HepG2 (cell line): ENCODE measurements at regions not wholly inside any gene's neighbourhood (a gene's known extent, or its start where the extent isn't known, plus 50 kb on each side); places are given as distances from the start of the nearest gene placed in this dataset.

Source experiments
- ATAC-seq: fragments of 200-7000 bp; cut with Tn5 transposase; 3 replicates; pipeline ENCODE4 v1.9.1; 2020; ENCODE audit warnings: mild to moderate bottlenecking, moderate library complexity
- BruUV-seq: library from RNA; stranded (reverse); fragments of 400-500 nt; replicated peaks from 2 replicates; lab custom pipeline; 2021; lab: Mats Ljungman, UMichigan
- CTCF ChIA-PET: fragments of 300-600 bp; formaldehyde crosslinking; extraction: SDS; loops from one replicate; lab custom pipeline; 2021; ENCODE audit warnings: low total read pairs, inconsistent platforms, low intra/inter-chr PET ratio; lab: Yijun Ruan, JAX
- POLR2A ChIA-PET: fragments of 350-600 bp; sonication (Branson Sonifier 250); formaldehyde crosslinking; loops from one replicate; lab custom pipeline; 2020; ENCODE audit warnings: antibody characterized with exemption, inconsistent platforms; lab: Yijun Ruan, JAX
- DNase-seq: peaks from one replicate; pipeline ENCODE4 v3.0.0-alpha.2; 2015; ENCODE audit warnings: low spot score
- FAIRE-seq: peaks from 3 replicates; lab custom pipeline; 2011; peaks lifted over from hg19 to GRCh38; lab: Jason Lieb, UNC
- H2AFZ ChIP-seq: one replicate; pipeline ENCODE4 v1.6.1; 2011; ENCODE audit warnings: low read length, inconsistent platforms
- H3K27ac ChIP-seq: fragments of 300-600 bp; 3 replicates; pipeline ENCODE4 v1.8.0; 2011; ENCODE audit warnings: mixed run types, mild to moderate bottlenecking, mixed read lengths, low read length, inconsistent platforms; ENCODE audit not compliant: insufficient read depth; ENCODE audit errors: extremely low read length
- H3K27me3 ChIP-seq, 2 experiments: fragments of 200-600 bp in 1 of 2; 2 replicates in 1 of 2; 3 replicates in 1 of 2; pipeline versions ENCODE4 v1.6.0 to v1.8.0; 2011; ENCODE audit warnings: low read length in 2 of 2, mild to moderate bottlenecking in 2 of 2, moderate library complexity in 2 of 2, inconsistent platforms in 1 of 2; ENCODE audit not compliant: insufficient read depth in 2 of 2, control insufficient read depth in 1 of 2
- H3K36me3 ChIP-seq, 2 experiments: fragments of 200-600 bp in 1 of 2; replicated peaks in 1 of 2; 2 replicates in 1 of 2; 3 replicates in 1 of 2; pipeline versions ENCODE4 v1.5.1 to v1.8.0; 2011; ENCODE audit warnings: low read length in 2 of 2, inconsistent platforms in 1 of 2; ENCODE audit not compliant: insufficient read depth in 2 of 2, control insufficient read depth in 1 of 2
- H3K4me1 ChIP-seq: 2 replicates; pipeline ENCODE4 v1.5.1; 2012; ENCODE audit warnings: low read length, inconsistent platforms; ENCODE audit not compliant: insufficient read depth
- H3K4me2 ChIP-seq: 2 replicates; pipeline ENCODE4 v1.6.0; 2011; ENCODE audit warnings: low read depth, low read length, inconsistent platforms
- H3K4me3 ChIP-seq, 3 experiments: fragments of 200-600 bp in 1 of 3; sonication (generic), shearing (Covaris generic) in 1 of 3; replicated peaks in 1 of 3; 2 replicates each; pipeline ENCODE4 v1.5.1; 2011 to 2016; ENCODE audit warnings: low read length in 3 of 3, inconsistent platforms in 2 of 3, low read depth in 2 of 3, mild to moderate bottlenecking in 2 of 3, control low read depth in 1 of 3, mixed read lengths in 1 of 3; ENCODE audit not compliant: insufficient read depth in 1 of 3
- H3K79me2 ChIP-seq: one replicate; pipeline ENCODE4 v1.6.1; 2011; ENCODE audit warnings: low read length, inconsistent platforms; ENCODE audit not compliant: insufficient read depth
- H3K9ac ChIP-seq: 2 replicates; pipeline ENCODE4 v1.6.0; 2011; ENCODE audit warnings: mild to moderate bottlenecking, low read depth, low read length, inconsistent platforms; ENCODE audit not compliant: insufficient read depth
- H3K9me3 ChIP-seq: 2 replicates; pipeline ENCODE4 v1.5.1; 2012; ENCODE audit warnings: mild to moderate bottlenecking, low read length
- H4K20me1 ChIP-seq: 2 replicates; pipeline ENCODE4 v1.6.0; 2011; ENCODE audit warnings: inconsistent platforms, mild to moderate bottlenecking, low read length, moderate library complexity; ENCODE audit not compliant: insufficient read depth
- BRCA1 ChIP-seq: sonication (generic); formaldehyde crosslinking; IDR thresholded peaks from 2 replicates; pipeline ENCODE4 v1.4.0; 2020; ENCODE audit warnings: missing genetic modification reagents
- HNRNPH1 ChIP-seq: fragments of 200-400 bp; formaldehyde crosslinking; optimal IDR thresholded peaks from 2 replicates; pipeline ENCODE3; 2017; ENCODE audit warnings: mild to moderate bottlenecking, low read depth, low read length
- RELA ChIP-seq: sonication (generic); formaldehyde crosslinking; IDR thresholded peaks from 2 replicates; pipeline ENCODE4 v1.4.0; 2020; ENCODE audit warnings: missing genetic modification reagents
- RERE ChIP-seq: IDR thresholded peaks from 2 replicates; pipeline ENCODE4 v1.6.1; 2016; ENCODE audit warnings: low read depth, missing genetic modification reagents, missing compliant biosample characterization
- RFXANK ChIP-seq: IDR thresholded peaks from 2 replicates; pipeline ENCODE4 v1.6.1; 2016
- SAP130 ChIP-seq: IDR thresholded peaks from 2 replicates; pipeline ENCODE4 v1.6.1; 2016; ENCODE audit warnings: low read depth
- ZBTB7B ChIP-seq: sonication (generic); formaldehyde crosslinking; IDR thresholded peaks from 2 replicates; pipeline ENCODE4 v1.4.0; 2020; ENCODE audit warnings: missing genetic modification reagents
- ZKSCAN1 ChIP-seq: fragments of 150-350 bp; IDR thresholded peaks from 2 replicates; pipeline ENCODE4 v1.6.1; 2014; ENCODE audit warnings: low read length
- ZNF616 ChIP-seq: sonication (generic); formaldehyde crosslinking; IDR thresholded peaks from 2 replicates; pipeline ENCODE4 v1.5.0; 2020; ENCODE audit warnings: low read depth, mild to moderate bottlenecking, missing genetic modification reagents
- ZNF639 ChIP-seq: conservative IDR thresholded peaks from 2 replicates; pipeline ENCODE4 v1.6.1; 2018; ENCODE audit warnings: missing genetic modification reagents
- in situ Hi-C: cut with HindIII; loops from 2 replicates; pipeline ENCODE4 v1.10.0; 2017; ENCODE audit warnings: low pct_unique_long_range_greater_than_20kb; ENCODE audit not compliant: extremely low pct_ligation_motif_present
- intact Hi-C: fragments of 100-400 bp; cut with micrococcal nuclease; formaldehyde crosslinking; loops from one replicate; pipeline ENCODE4 v1.10.0; 2022; ENCODE audit not compliant: unreplicated experiment

DNA sequence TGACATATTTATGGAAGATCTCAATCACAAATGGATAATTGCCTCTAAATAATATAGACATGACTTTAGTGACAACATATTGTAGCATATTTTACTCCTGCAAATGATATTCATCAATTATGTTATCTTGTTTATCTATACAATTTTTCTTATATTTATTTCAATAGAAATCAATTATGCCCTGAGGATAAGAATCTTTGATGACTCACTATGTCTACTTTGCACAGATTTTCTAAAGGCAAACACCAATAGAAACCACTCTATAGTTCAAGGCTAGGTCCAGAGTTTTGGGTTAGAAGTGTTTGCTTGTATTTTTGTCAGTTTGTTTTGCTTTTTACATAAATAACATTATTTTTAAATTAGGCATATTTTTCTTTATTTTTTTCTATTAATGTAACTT is 879.0 kb downstream of the LTN1 start:
- ATAC-seq (no peak), FAIRE-seq (no peak), DNase-seq (no peak)
- no TSS peak for BruUV-seq
- H3K9me3 ChIP-seq = peaks cover 80% of the 10 kb centered on the region
- no peaks in the 10 kb centered on the region for H4K20me1 ChIP-seq
- H3K36me3 ChIP-seq = no peaks in the 10 kb centered on the region
- H3K9ac ChIP-seq = no peak overlapping the region
- in situ Hi-C loops = no loop called here
- no peak overlapping the region for H2AFZ ChIP-seq
- H3K27me3 ChIP-seq = no peaks in the 10 kb centered on the region; a peak in 1 of 5 replicates
- H3K4me3 ChIP-seq = no peak overlapping the region
- TF ChIP-seq SAP130 (CRISPR knock-in tag) = no peak
- TF ChIP-seq ZNF639 (CRISPR knock-in tag) = no peak
- TF ChIP-seq ZKSCAN1 = no peak
- TF ChIP-seq RELA (CRISPR knock-in tag) = no peak
- no peak for TF ChIP-seq RERE
- no peak for TF ChIP-seq HNRNPH1
- TF ChIP-seq RFXANK (CRISPR knock-in tag) = no peak
- no peak for TF ChIP-seq ZNF616 (CRISPR knock-in tag)
- TF ChIP-seq BRCA1 (CRISPR knock-in tag) = no peak
- no peak for TF ChIP-seq ZBTB7B (CRISPR knock-in tag)
- H3K79me2 ChIP-seq = no peaks in the 10 kb centered on the region
- H3K4me2 ChIP-seq = no peak overlapping the region
- ChIA-PET CTCF (no interaction called here), POLR2A (no interaction called here)
- no peaks in the 10 kb centered on the region for H3K4me1 ChIP-seq
- no peak overlapping the region for H3K27ac ChIP-seq
- intact Hi-C loops = no loop called here
